Renal pelvis (tissue), 1 donor: ENCODE measurements at regions not wholly inside any gene's neighbourhood (a gene's known extent, or its start where the extent isn't known, plus 50 kb on each side); places are given as distances from the start of the nearest gene placed in this dataset.
"Not testable (repeated sequence)": the region's sequence is repeated elsewhere in the genome, so short reads cannot be mapped to it uniquely, and the experiment has no call there.

ENCODE experiments used
- DNase-seq: peaks from one replicate; pipeline ENCODE4 v3.0.0-alpha.2; 2013

- no peak for DNase-seq
Measured at GRCh38 chr12:105581420-105581819, 250.9 kb downstream of the C12orf75 start.

GRCh38 chr12:105585107-105585506, 254.6 kb downstream of the C12orf75 start:
- DNase-seq: no peak

- DNase-seq: no peak
Measured at GRCh38 chr12:105587237-105587636, 256.7 kb downstream of the C12orf75 start.

- DNase-seq: peak; percentile 61
Measured at GRCh38 chr12:105588106-105588505, 257.6 kb downstream of the C12orf75 start.

GRCh38 chr12:105590571-105590970, 260.1 kb downstream of the C12orf75 start:
- DNase-seq: no peak

- DNase-seq: no peak
Measured at GRCh38 chr12:105595440-105595839, 264.9 kb downstream of the C12orf75 start.

- DNase-seq: no peak
Measured at GRCh38 chr12:105596731-105597130, 266.2 kb downstream of the C12orf75 start.

GRCh38 chr12:105598031-105598430, 267.5 kb downstream of the C12orf75 start:
- DNase-seq: no peak

GRCh38 chr12:105600911-105601545, 270.5 kb downstream of the C12orf75 start:
- no peak for DNase-seq

GRCh38 chr12:105602312-105602711, 271.8 kb downstream of the C12orf75 start:
- DNase-seq: not testable (repeated sequence)

GRCh38 chr12:105604281-105604680, 273.8 kb downstream of the C12orf75 start:
- DNase-seq: not testable (repeated sequence)

- DNase-seq: not testable (repeated sequence)
Measured at GRCh38 chr12:105606613-105607012, 276.1 kb downstream of the C12orf75 start.

- not testable (repeated sequence) for DNase-seq
Measured at GRCh38 chr12:105609001-105609400, 278.5 kb downstream of the C12orf75 start.

GRCh38 chr12:105610459-105610858, 280.0 kb downstream of the C12orf75 start:
- DNase-seq: no peak

- DNase-seq: no peak
Measured at GRCh38 chr12:105611340-105611739, 280.8 kb downstream of the C12orf75 start.

- DNase-seq: no peak
Measured at GRCh38 chr12:105613269-105613668, 282.8 kb downstream of the C12orf75 start.

GRCh38 chr12:105613887-105614286, 283.4 kb downstream of the C12orf75 start:
- DNase-seq: no peak

- DNase-seq: no peak
Measured at GRCh38 chr12:105616971-105617540, 286.6 kb downstream of the C12orf75 start.

GRCh38 chr12:105622220-105622619, 291.7 kb downstream of the C12orf75 start:
- DNase-seq: no peak

GRCh38 chr12:105622846-105623736, 292.6 kb downstream of the C12orf75 start:
- DNase-seq: no peak

- no peak for DNase-seq
Measured at GRCh38 chr12:105626653-105627052, 296.2 kb downstream of the C12orf75 start.

GRCh38 chr12:105637470-105637869, 307.0 kb downstream of the C12orf75 start:
- DNase-seq: no peak

GRCh38 chr12:105640761-105641160, 310.3 kb downstream of the C12orf75 start:
- DNase-seq: no peak
